Mesodermal cell (in vitro differentiated cells): ENCODE measurements at regions not wholly inside any gene's neighbourhood (a gene's known extent, or its start where the extent isn't known, plus 50 kb on each side); places are given as distances from the start of the nearest gene placed in this dataset.

Experiments used
- H3K27ac ChIP-seq: 2 replicates; pipeline ENCODE4 v1.7.0; 2013; ENCODE audit warnings: mild to moderate bottlenecking, low read depth, low read length, moderate library complexity; ENCODE audit not compliant: severe bottlenecking
- H3K36me3 ChIP-seq: 2 replicates; pipeline ENCODE4 v1.7.1; 2013; ENCODE audit warnings: mild to moderate bottlenecking, low read length, moderate library complexity; ENCODE audit not compliant: control insufficient read depth, insufficient read depth
- H3K4me1 ChIP-seq: one replicate; pipeline ENCODE4 v1.7.1; 2013; ENCODE audit warnings: mild to moderate bottlenecking, low read length; ENCODE audit not compliant: insufficient read depth, control insufficient read depth, poor library complexity, severe bottlenecking
- H3K4me3 ChIP-seq: 2 replicates; pipeline ENCODE4 v1.7.0; 2013; ENCODE audit warnings: low read length, control low read depth, mild to moderate bottlenecking; ENCODE audit not compliant: insufficient read depth, poor library complexity, severe bottlenecking; ENCODE audit errors: extremely low read depth
- H3K9me3 ChIP-seq: 2 replicates; pipeline ENCODE4 v1.7.1; 2013; ENCODE audit warnings: mild to moderate bottlenecking, low read length, moderate library complexity; ENCODE audit not compliant: control insufficient read depth
- WGBS, 2 experiments: methylation state at CpG; one replicate each; pipeline ENCODE4 v1.1.5; 2013; ENCODE audit warnings: missing lambda C conversion rate in 2 of 2; ENCODE audit not compliant: insufficient coverage in 2 of 2; 5-methylcytosine and 5-hydroxymethylcytosine counted together

GRCh38 chr16:79543219-79543618 is 57.3 kb downstream of the MAF start:
- H3K27ac ChIP-seq: no peak overlapping the region
- H3K9me3 ChIP-seq: no peaks in the 10 kb centered on the region
- H3K36me3 ChIP-seq: no peaks in the 10 kb centered on the region
- no peak overlapping the region for H3K4me3 ChIP-seq
- no peaks in the 10 kb centered on the region for H3K4me1 ChIP-seq
- 88 to 95% methylated on average over 7 of the region's 8 CpGs for WGBS, 2 experiments

- no peak overlapping the region for H3K4me3 ChIP-seq
- WGBS, 2 experiments: 94 to 100% methylated on average over 5 to 9 of the region's 11 CpGs
- H3K9me3 ChIP-seq: no peaks in the 10 kb centered on the region
- no peaks in the 10 kb centered on the region for H3K36me3 ChIP-seq
- H3K27ac ChIP-seq: no peak overlapping the region
- no peaks in the 10 kb centered on the region for H3K4me1 ChIP-seq
Observed at GRCh38 chr16:79542237-79542774, 58.2 kb downstream of the MAF start.

DNA sequence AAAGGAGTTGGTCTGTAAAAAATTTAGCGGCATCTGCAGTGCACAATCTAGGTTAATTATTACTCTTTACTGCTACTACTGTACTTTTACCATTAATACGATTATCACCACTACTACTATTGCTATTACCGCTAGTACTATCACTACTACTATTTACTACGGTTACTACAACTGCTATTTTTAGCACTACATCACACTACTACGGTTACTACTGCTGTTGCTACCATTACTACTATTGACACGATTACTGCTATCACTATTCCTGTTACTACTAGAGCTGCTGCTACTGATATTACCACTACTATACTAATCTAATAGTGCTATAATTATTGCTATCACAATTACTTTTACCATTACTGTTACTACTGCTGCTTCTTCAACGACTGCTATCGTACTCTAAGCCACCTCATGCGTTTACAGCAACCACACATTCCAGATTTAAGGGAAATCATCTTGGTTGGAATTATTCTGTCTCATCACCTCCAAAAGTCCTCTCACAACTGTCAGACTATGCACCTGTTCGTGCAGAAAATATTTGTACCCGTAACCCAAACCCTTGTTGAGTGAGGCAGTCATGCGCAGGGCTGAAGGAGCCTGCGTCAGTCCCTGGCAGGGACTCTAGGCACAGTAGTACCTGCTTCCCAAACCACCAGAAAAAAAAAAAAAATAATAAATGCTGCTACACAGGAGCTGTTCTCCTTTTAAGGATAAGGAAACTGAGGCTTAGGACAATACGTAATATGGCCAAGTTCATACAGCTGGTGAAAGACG is 59.5 kb downstream of the MAF start:
- no peaks in the 10 kb centered on the region for H3K36me3 ChIP-seq
- no peak overlapping the region for H3K27ac ChIP-seq
- no peaks in the 10 kb centered on the region for H3K4me1 ChIP-seq
- 98% methylated on average over 9 to 12 of the region's 15 CpGs for WGBS, 2 experiments
- no peaks in the 10 kb centered on the region for H3K9me3 ChIP-seq
- no peak overlapping the region for H3K4me3 ChIP-seq

GRCh38 chr16:79537584-79537983 is 63.0 kb downstream of the MAF start:
- Histone ChIP-seq H3K4me1 (no peaks in the 10 kb centered on the region), H3K27ac (no peak overlapping the region), H3K4me3 (no peak overlapping the region), H3K9me3 (no peaks in the 10 kb centered on the region), H3K36me3 (no peaks in the 10 kb centered on the region)
- 83 to 100% methylated on average over 1 to 2 of the region's 6 CpGs for WGBS, 2 experiments

- Histone ChIP-seq H3K4me3 (no peak overlapping the region), H3K27ac (no peak overlapping the region), H3K9me3 (no peaks in the 10 kb centered on the region), H3K4me1 (no peaks in the 10 kb centered on the region), H3K36me3 (no peaks in the 10 kb centered on the region)
- 75 to 92% methylated on average over 2 to 3 of the region's 4 CpGs for WGBS, 2 experiments
Observed at GRCh38 chr16:79536958-79537357, 63.6 kb downstream of the MAF start.

GRCh38 chr16:79535130-79535529 is 65.4 kb downstream of the MAF start:
- Histone ChIP-seq H3K4me1 (no peaks in the 10 kb centered on the region), H3K4me3 (no peak overlapping the region), H3K27ac (no peak overlapping the region), H3K9me3 (no peaks in the 10 kb centered on the region), H3K36me3 (no peaks in the 10 kb centered on the region)
- 57 to 75% methylated on average over 3 to 4 of the region's 5 CpGs for WGBS, 2 experiments

GRCh38 chr16:79534143-79534542 is 66.4 kb downstream of the MAF start:
- no peaks in the 10 kb centered on the region for H3K4me1 ChIP-seq
- no peak overlapping the region for H3K4me3 ChIP-seq
- WGBS, 2 experiments: 100% methylated on average over 1 to 2 of the region's 3 CpGs
- H3K9me3 ChIP-seq: no peaks in the 10 kb centered on the region
- no peaks in the 10 kb centered on the region for H3K36me3 ChIP-seq
- no peak overlapping the region for H3K27ac ChIP-seq

GRCh38 chr16:79533292-79533691 is 67.2 kb downstream of the MAF start:
- no peaks in the 10 kb centered on the region for H3K36me3 ChIP-seq
- no CpG with 5 or more reads among the region's 3 CpGs for WGBS, 2 experiments
- H3K27ac ChIP-seq: no peak overlapping the region
- no peaks in the 10 kb centered on the region for H3K4me1 ChIP-seq
- no peak overlapping the region for H3K4me3 ChIP-seq
- H3K9me3 ChIP-seq: no peaks in the 10 kb centered on the region

DNA sequence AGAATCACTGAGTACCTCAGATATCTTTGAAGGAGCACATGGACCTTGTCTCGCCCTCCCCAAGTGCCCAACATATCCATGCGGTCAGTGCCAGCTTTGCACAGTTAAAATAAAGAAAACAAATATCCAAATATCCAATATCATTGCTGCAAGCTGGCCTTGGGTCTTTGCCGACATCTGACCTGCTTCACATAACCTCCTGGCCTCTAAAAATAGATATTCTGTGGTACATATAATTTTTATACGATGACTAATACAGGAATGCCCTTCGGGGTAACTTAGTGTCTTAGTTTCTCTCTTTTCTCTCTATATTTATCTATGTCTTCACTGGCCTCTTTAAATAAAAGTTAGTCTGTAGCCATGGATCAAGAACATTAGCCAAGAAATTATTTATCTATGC is 67.8 kb downstream of the MAF start:
- no peaks in the 10 kb centered on the region for H3K36me3 ChIP-seq
- H3K27ac ChIP-seq: no peak overlapping the region
- WGBS, 2 experiments: 100% methylated on average over 2 of the region's 5 CpGs; no CpG with 5 or more reads in 1 of the 2 experiments
- H3K9me3 ChIP-seq: no peaks in the 10 kb centered on the region
- no peak overlapping the region for H3K4me3 ChIP-seq
- no peaks in the 10 kb centered on the region for H3K4me1 ChIP-seq

DNA sequence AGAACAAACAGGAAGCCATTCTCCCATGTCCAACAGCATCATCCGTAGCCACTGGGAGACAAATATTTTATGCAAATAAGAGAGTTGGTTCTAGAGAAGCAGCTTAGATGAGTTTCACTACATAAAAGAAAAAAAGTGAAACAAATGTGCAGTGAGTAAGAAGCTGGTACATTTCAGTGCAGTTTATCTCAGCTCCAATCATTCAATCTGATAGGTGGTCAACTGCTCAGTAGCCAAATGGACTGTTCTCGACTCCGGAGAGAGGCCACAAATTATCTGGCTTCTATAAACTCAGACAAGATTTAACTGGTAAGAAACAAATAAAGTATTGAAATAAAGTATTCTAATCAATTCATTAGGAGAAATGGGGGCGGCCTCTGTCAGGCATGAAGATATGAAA is 68.3 kb downstream of the MAF start:
- 100% methylated on average over 2 of the region's 4 CpGs; no CpG with 5 or more reads in 1 of the 2 experiments for WGBS, 2 experiments
- no peaks in the 10 kb centered on the region for H3K9me3 ChIP-seq
- no peaks in the 10 kb centered on the region for H3K4me1 ChIP-seq
- no peak overlapping the region for H3K4me3 ChIP-seq
- H3K27ac ChIP-seq: no peak overlapping the region
- H3K36me3 ChIP-seq: no peaks in the 10 kb centered on the region

DNA sequence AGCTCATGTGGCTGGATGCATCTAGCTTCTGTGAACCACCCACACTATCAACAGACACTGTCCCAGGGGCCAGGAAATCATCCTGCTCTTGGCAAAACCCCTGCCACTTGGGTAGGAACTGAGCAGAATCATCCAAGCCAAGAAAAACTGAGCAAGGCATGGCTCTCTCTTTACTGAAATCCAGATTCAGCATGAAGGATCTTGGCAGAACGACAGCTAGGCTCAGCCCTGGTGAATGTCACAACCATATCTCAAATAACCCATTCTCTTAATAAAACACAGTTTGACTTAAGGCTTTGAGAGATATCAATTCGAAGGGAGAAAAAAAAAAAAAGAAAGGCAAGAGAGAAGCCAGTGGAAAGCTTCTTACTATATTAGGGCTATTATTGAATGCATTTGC is 72.2 kb downstream of the MAF start:
- H3K27ac ChIP-seq: no peak overlapping the region
- H3K4me3 ChIP-seq: no peak overlapping the region
- no peaks in the 10 kb centered on the region for H3K36me3 ChIP-seq
- no peaks in the 10 kb centered on the region for H3K4me1 ChIP-seq
- no peaks in the 10 kb centered on the region for H3K9me3 ChIP-seq
- WGBS, 2 experiments: no CpG with 5 or more reads among the region's 2 CpGs
